ENCODE measurements at regions not wholly inside any gene's neighbourhood (a gene's known extent, or its start where the extent isn't known, plus 50 kb on each side); places are given as distances from the start of the nearest gene placed in this dataset.

DNA sequence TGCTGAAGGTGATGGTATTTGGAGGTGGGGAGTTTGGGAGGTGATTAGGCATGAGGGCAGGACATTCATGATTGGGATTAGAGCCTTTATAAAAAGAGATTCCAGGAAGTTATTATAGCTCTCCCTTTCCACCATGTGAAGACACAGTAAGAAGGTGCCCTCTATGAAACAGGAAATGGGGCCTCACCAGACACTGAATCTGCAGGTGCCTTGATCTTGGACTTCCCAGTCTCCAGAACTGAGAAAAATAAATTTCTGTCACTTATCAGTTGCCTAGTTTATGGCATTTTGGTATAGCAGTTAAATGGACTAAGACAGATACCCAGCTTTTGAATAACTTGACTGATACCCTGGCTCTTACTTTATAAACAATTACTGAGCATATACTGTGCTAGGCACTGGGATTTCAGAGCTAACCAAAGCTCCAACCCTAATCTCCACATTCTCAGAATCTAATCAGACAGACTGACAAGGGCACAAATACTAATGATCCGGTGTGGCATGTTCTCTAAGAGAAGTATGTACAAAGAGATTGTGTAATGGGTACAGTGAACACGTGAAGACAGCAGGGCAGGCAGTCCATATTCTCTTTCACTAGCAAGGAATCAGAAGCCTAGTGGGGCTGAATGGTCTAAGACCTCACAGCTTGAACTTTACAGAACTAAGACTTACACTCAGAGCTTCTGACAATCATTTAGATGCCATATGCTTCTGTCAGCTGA lies 343.1 kb downstream of the WDR72 start:
- no peak overlapping the region for H3K4me2 ChIP-seq (ENCODE audit: low read length)
- no peaks in the 10 kb centered on the region; a peak in 2 of 4 replicates for H3K9me3 ChIP-seq (ENCODE audit: control insufficient read depth in 1 of 2, insufficient read depth in 1 of 2, low read depth in 1 of 2, low read length in 2 of 2)
- DNase-seq (ENCODE audit: low read depth, low spot score) (no peak), ATAC-seq (no peak)
- no peak overlapping the region for H3K4me3 ChIP-seq (replicated peaks in 1 of 2; ENCODE audit: low read depth in 1 of 2, low read length in 2 of 2)
- TF ChIP-seq, protein P1, sequence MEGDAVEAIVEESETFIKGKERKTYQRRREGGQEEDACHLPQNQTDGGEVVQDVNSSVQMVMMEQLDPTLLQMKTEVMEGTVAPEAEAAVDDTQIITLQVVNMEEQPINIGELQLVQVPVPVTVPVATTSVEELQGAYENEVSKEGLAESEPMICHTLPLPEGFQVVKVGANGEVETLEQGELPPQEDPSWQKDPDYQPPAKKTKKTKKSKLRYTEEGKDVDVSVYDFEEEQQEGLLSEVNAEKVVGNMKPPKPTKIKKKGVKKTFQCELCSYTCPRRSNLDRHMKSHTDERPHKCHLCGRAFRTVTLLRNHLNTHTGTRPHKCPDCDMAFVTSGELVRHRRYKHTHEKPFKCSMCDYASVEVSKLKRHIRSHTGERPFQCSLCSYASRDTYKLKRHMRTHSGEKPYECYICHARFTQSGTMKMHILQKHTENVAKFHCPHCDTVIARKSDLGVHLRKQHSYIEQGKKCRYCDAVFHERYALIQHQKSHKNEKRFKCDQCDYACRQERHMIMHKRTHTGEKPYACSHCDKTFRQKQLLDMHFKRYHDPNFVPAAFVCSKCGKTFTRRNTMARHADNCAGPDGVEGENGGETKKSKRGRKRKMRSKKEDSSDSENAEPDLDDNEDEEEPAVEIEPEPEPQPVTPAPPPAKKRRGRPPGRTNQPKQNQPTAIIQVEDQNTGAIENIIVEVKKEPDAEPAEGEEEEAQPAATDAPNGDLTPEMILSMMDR (IDR thresholded peaks at IDR 0.05 in 2 of 3, conservative IDR thresholded peaks at IDR 0.05 in 1 of 3; ENCODE audit: borderline replicate concordance in 1 of 3, insufficient read depth in 1 of 3, low read depth in 2 of 3, low read length in 2 of 3): no peak
- TF ChIP-seq, protein P2, sequence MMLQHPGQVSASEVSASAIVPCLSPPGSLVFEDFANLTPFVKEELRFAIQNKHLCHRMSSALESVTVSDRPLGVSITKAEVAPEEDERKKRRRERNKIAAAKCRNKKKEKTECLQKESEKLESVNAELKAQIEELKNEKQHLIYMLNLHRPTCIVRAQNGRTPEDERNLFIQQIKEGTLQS (IDR thresholded peaks at IDR 0.05): no peak
- no peak for TF ChIP-seq CEBPB (IDR thresholded peaks at IDR 0.05; ENCODE audit: low read depth)
- TF ChIP-seq TCF7L2 (IDR thresholded peaks at IDR 0.05; ENCODE audit: borderline replicate concordance, extremely low read depth, insufficient read depth, insufficient read length): no peak
- no peak for TF ChIP-seq POLR2AphosphoS5 (IDR thresholded peaks at IDR 0.05; ENCODE audit: low read depth, low read length)
- no peak for TF ChIP-seq CBX3 (IDR thresholded peaks at IDR 0.05; ENCODE audit: low read depth)
- no peaks in the 10 kb centered on the region for H3K4me1 ChIP-seq (ENCODE audit: control insufficient read depth in 1 of 2, insufficient read depth in 2 of 2, low read length in 2 of 2)
- ChIA-PET POLR2A (no interaction called here), CTCF (no interaction called here), RAD21 (ENCODE audit: low non-redundant PET in 1 of 2, low total read pairs in 2 of 2, uncharacterized antibody in 2 of 2, unreplicated experiment in 2 of 2) (no interaction called here)
- H2AFZ ChIP-seq (ENCODE audit: low read depth, low read length, poor library complexity, severe bottlenecking): no peak overlapping the region
- H3K9me2 ChIP-seq (ENCODE audit: insufficient read depth): no peaks in the 10 kb centered on the region
- peaks cover 8% of the 10 kb centered on the region; the same call in 1 of the 2 replicates for H3K27me3 ChIP-seq (ENCODE audit: insufficient read depth, low read length)
- H3K79me2 ChIP-seq (ENCODE audit: insufficient read depth, low read length): no peaks in the 10 kb centered on the region
- H3K36me3 ChIP-seq (ENCODE audit: control insufficient read depth in 1 of 2, insufficient read depth in 2 of 2, low read length in 2 of 2): no peaks in the 10 kb centered on the region
- intact Hi-C loops (cut with micrococcal nuclease): no loop called here
- H4K20me1 ChIP-seq (ENCODE audit: insufficient read depth): no peaks in the 10 kb centered on the region
- H3K9ac ChIP-seq (ENCODE audit: low read length): no peak overlapping the region
- no peak overlapping the region for H3K27ac ChIP-seq (ENCODE audit: low read depth, low read length)
- no TSS peak for BruUV-seq (replicated peaks)

DNA sequence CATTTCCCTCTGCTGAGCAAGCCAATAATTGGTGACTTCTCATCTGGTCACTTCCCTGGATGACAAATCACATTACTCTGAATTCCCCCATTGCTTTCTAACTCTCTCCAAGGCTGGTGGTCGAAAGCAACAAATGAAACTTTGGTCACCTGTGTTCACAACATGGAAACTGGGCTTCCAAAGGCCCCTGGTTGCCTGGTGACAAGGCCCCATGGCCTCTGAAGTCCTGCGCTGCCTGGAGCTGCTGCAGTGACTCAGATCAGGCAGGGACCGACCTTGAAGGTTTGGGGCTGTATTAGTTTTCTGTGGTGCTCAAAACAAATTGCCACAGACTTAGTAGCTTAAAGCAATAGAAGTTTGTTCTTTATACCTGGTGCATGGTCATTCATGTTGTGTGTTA lies 345.3 kb downstream of the WDR72 start:
- ChIA-PET RAD21 (ENCODE audit: low non-redundant PET in 1 of 2, low total read pairs in 2 of 2, uncharacterized antibody in 2 of 2, unreplicated experiment in 2 of 2) (no interaction called here), POLR2A (no interaction called here), CTCF (no interaction called here)
- Histone ChIP-seq H3K27ac (ENCODE audit: low read depth, low read length) (no peak overlapping the region), H3K4me1 (ENCODE audit: control insufficient read depth in 1 of 2, insufficient read depth in 2 of 2, low read length in 2 of 2) (no peaks in the 10 kb centered on the region), H4K20me1 (ENCODE audit: insufficient read depth) (no peaks in the 10 kb centered on the region), H3K27me3 (ENCODE audit: insufficient read depth, low read length) (peaks cover 11% of the 10 kb centered on the region), H3K9me2 (ENCODE audit: insufficient read depth) (no peaks in the 10 kb centered on the region), H3K9me3 (ENCODE audit: control insufficient read depth in 1 of 2, insufficient read depth in 1 of 2, low read depth in 1 of 2, low read length in 2 of 2) (no peaks in the 10 kb centered on the region; a peak in 2 of 4 replicates), H3K79me2 (ENCODE audit: insufficient read depth, low read length) (no peaks in the 10 kb centered on the region), H3K4me2 (ENCODE audit: low read length) (no peak overlapping the region), H2AFZ (ENCODE audit: low read depth, low read length, poor library complexity, severe bottlenecking) (no peak overlapping the region), H3K4me3 (replicated peaks in 1 of 2; ENCODE audit: low read depth in 1 of 2, low read length in 2 of 2) (no peak overlapping the region), H3K9ac (ENCODE audit: low read length) (no peak overlapping the region), H3K36me3 (ENCODE audit: control insufficient read depth in 1 of 2, insufficient read depth in 2 of 2, low read length in 2 of 2) (no peaks in the 10 kb centered on the region)
- DNase-seq (ENCODE audit: low read depth, low spot score): no peak
- no TSS peak for BruUV-seq (replicated peaks)
- intact Hi-C loops (cut with micrococcal nuclease): no loop called here
- ATAC-seq: no peak
- TF ChIP-seq, protein P3, sequence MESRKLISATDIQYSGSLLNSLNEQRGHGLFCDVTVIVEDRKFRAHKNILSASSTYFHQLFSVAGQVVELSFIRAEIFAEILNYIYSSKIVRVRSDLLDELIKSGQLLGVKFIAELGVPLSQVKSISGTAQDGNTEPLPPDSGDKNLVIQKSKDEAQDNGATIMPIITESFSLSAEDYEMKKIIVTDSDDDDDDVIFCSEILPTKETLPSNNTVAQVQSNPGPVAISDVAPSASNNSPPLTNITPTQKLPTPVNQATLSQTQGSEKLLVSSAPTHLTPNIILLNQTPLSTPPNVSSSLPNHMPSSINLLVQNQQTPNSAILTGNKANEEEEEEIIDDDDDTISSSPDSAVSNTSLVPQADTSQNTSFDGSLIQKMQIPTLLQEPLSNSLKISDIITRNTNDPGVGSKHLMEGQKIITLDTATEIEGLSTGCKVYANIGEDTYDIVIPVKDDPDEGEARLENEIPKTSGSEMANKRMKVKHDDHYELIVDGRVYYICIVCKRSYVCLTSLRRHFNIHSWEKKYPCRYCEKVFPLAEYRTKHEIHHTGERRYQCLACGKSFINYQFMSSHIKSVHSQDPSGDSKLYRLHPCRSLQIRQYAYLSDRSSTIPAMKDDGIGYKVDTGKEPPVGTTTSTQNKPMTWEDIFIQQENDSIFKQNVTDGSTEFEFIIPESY (IDR thresholded peaks at IDR 0.05; ENCODE audit: extremely low read depth, insufficient replicate concordance, low read length): no peak
- TF ChIP-seq, protein P4, sequence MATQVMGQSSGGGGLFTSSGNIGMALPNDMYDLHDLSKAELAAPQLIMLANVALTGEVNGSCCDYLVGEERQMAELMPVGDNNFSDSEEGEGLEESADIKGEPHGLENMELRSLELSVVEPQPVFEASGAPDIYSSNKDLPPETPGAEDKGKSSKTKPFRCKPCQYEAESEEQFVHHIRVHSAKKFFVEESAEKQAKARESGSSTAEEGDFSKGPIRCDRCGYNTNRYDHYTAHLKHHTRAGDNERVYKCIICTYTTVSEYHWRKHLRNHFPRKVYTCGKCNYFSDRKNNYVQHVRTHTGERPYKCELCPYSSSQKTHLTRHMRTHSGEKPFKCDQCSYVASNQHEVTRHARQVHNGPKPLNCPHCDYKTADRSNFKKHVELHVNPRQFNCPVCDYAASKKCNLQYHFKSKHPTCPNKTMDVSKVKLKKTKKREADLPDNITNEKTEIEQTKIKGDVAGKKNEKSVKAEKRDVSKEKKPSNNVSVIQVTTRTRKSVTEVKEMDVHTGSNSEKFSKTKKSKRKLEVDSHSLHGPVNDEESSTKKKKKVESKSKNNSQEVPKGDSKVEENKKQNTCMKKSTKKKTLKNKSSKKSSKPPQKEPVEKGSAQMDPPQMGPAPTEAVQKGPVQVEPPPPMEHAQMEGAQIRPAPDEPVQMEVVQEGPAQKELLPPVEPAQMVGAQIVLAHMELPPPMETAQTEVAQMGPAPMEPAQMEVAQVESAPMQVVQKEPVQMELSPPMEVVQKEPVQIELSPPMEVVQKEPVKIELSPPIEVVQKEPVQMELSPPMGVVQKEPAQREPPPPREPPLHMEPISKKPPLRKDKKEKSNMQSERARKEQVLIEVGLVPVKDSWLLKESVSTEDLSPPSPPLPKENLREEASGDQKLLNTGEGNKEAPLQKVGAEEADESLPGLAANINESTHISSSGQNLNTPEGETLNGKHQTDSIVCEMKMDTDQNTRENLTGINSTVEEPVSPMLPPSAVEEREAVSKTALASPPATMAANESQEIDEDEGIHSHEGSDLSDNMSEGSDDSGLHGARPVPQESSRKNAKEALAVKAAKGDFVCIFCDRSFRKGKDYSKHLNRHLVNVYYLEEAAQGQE (IDR thresholded peaks at IDR 0.05; ENCODE audit: low read depth): no peak
- TF ChIP-seq CBX3 (IDR thresholded peaks at IDR 0.05; ENCODE audit: low read depth) (no peak), ELF1 (IDR thresholded peaks at IDR 0.05; ENCODE audit: borderline replicate concordance, low read depth) (no peak), SIN3A (IDR thresholded peaks at IDR 0.05; ENCODE audit: low read depth) (no peak), EGR1 (IDR thresholded peaks at IDR 0.05; ENCODE audit: low read depth) (no peak)
